ENCODE measurements at regions not wholly inside any gene's neighbourhood (a gene's known extent, or its start where the extent isn't known, plus 50 kb on each side); places are given as distances from the start of the nearest gene placed in this dataset.

DNA sequence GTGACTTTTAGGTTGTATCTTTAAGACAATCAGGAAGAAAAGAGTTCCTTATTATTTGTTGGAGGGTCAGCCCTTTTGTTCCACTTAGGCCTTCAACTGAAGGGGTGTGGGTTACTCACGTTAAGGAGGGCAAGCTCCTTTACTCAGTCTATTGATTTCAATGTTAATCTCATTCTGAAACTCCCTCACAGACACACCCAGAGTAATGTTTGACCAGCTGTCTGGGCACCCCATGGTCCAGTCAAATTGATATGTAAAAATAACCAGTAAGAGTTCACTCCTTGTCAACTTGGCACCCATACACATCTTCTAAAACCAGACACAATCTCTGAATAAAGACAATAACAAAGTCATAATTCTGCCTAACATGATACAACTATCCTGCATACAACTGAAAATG lies 292.9 kb downstream of the KLF5 start:
- POLR2A ChIA-PET, result no interaction called here
- BruUV-seq (replicated peaks), result no TSS peak
- no peak overlapping the region for H3K4me3 ChIP-seq (ENCODE audit: low read depth, low read length, poor library complexity, severe bottlenecking)
- no peaks in the 10 kb centered on the region for H3K9me3 ChIP-seq (ENCODE audit: low read length)
- intact Hi-C loops (cut with micrococcal nuclease; ENCODE audit: unreplicated experiment), result no loop called here
- no peak for DNase-seq (ENCODE audit: low spot score)
- no peaks in the 10 kb centered on the region for H3K4me1 ChIP-seq (ENCODE audit: insufficient read depth, low read length, poor library complexity, severe bottlenecking)
- CTCF ChIA-PET (ENCODE audit: unreplicated experiment), result no interaction called here
- no peak overlapping the region for H2AFZ ChIP-seq (ENCODE audit: low read length)
- no peak overlapping the region for H3K4me2 ChIP-seq (ENCODE audit: low read length)
- no peak overlapping the region for H3K27ac ChIP-seq (ENCODE audit: low read depth, low read length, poor library complexity, severe bottlenecking)
- H4K20me1 ChIP-seq (ENCODE audit: insufficient read depth, low read length), result no peaks in the 10 kb centered on the region
- no peaks in the 10 kb centered on the region for H3K9me2 ChIP-seq (ENCODE audit: insufficient read depth, low read length)
- H3K36me3 ChIP-seq (ENCODE audit: insufficient read depth, low read length), result no peaks in the 10 kb centered on the region
- TF ChIP-seq, protein P1, sequence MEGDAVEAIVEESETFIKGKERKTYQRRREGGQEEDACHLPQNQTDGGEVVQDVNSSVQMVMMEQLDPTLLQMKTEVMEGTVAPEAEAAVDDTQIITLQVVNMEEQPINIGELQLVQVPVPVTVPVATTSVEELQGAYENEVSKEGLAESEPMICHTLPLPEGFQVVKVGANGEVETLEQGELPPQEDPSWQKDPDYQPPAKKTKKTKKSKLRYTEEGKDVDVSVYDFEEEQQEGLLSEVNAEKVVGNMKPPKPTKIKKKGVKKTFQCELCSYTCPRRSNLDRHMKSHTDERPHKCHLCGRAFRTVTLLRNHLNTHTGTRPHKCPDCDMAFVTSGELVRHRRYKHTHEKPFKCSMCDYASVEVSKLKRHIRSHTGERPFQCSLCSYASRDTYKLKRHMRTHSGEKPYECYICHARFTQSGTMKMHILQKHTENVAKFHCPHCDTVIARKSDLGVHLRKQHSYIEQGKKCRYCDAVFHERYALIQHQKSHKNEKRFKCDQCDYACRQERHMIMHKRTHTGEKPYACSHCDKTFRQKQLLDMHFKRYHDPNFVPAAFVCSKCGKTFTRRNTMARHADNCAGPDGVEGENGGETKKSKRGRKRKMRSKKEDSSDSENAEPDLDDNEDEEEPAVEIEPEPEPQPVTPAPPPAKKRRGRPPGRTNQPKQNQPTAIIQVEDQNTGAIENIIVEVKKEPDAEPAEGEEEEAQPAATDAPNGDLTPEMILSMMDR (conservative IDR thresholded peaks at IDR 0.05; ENCODE audit: low read length), result no peak
- TF ChIP-seq EZH2phosphoT487 (IDR thresholded peaks at IDR 0.05; ENCODE audit: borderline replicate concordance, low read depth, low read length), result no peak
- H3K79me2 ChIP-seq (ENCODE audit: insufficient read depth, low read depth, low read length), result no peaks in the 10 kb centered on the region

DNA sequence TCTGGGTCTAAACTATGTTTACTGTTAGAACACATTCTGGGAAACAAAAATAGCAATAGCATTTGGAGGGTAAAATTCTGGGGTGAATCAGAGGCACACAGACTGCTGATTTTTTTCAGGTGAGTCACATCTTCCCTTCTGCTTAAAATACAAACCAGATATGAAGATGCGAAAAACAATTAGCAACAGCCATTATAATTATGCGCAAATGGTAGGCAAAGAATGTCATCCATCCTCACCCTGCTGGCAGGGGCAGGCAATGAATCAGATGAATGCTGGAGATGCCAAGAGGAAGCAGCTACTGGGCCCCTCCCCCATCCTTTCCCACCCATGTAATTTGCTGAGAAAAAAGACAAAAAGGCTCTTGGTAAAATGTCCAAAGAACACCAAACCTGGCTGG lies 282.9 kb downstream of the KLF5 start:
- Histone ChIP-seq H3K4me1 (ENCODE audit: insufficient read depth, low read length, poor library complexity, severe bottlenecking) (no peaks in the 10 kb centered on the region), H3K9me3 (ENCODE audit: low read length) (no peaks in the 10 kb centered on the region), H3K36me3 (ENCODE audit: insufficient read depth, low read length) (no peaks in the 10 kb centered on the region), H3K4me3 (ENCODE audit: low read depth, low read length, poor library complexity, severe bottlenecking) (no peak overlapping the region), H2AFZ (ENCODE audit: low read length) (no peak overlapping the region), H3K9me2 (ENCODE audit: insufficient read depth, low read length) (no peaks in the 10 kb centered on the region), H3K4me2 (ENCODE audit: low read length) (no peak overlapping the region), H3K79me2 (ENCODE audit: insufficient read depth, low read depth, low read length) (no peaks in the 10 kb centered on the region), H4K20me1 (ENCODE audit: insufficient read depth, low read length) (no peaks in the 10 kb centered on the region), H3K27ac (ENCODE audit: low read depth, low read length, poor library complexity, severe bottlenecking) (no peak overlapping the region)
- CTCF ChIA-PET (ENCODE audit: unreplicated experiment), result no interaction called here
- POLR2A ChIA-PET, result no interaction called here
- intact Hi-C loops (cut with micrococcal nuclease; ENCODE audit: unreplicated experiment), result no loop called here
- TF ChIP-seq EZH2phosphoT487 (IDR thresholded peaks at IDR 0.05; ENCODE audit: borderline replicate concordance, low read depth, low read length), result no peak
- TF ChIP-seq, protein P1 (conservative IDR thresholded peaks at IDR 0.05; ENCODE audit: low read length), result no peak
- DNase-seq (ENCODE audit: low spot score), result no peak
- no TSS peak for BruUV-seq (replicated peaks)

DNA sequence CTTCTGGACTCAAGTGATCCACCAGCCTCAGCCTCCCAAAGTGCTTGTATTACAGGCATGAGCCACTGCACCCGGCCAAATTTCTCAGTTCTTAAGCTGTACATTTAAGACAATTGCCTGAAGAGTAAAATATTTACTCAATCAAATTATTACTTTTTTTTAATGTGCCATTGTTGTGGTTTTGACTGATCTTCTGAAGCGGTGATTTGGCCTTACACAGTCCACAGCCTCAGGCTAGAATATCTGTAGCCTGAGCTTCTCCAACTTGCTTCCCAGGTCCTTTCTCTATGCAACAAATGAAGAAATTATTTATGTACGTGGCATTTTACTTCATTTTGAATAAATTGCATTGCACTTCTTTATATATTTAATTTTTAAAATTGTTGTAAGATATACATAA lies 281.3 kb downstream of the KLF5 start:
- ChIA-PET CTCF (ENCODE audit: unreplicated experiment) (no interaction called here), POLR2A (interaction anchor here (0.7 to 1.0 kb wide), 2 partner anchors 200 to 1349 kb away, joined by 3 to 4 read pairs; no protein-coding TSS in a partner anchor)
- DNase-seq (ENCODE audit: low spot score), result no peak
- Histone ChIP-seq H3K4me2 (ENCODE audit: low read length) (no peak overlapping the region), H2AFZ (ENCODE audit: low read length) (no peak overlapping the region), H3K79me2 (ENCODE audit: insufficient read depth, low read depth, low read length) (no peaks in the 10 kb centered on the region), H3K9me2 (ENCODE audit: insufficient read depth, low read length) (no peaks in the 10 kb centered on the region), H3K27ac (ENCODE audit: low read depth, low read length, poor library complexity, severe bottlenecking) (no peak overlapping the region), H3K36me3 (ENCODE audit: insufficient read depth, low read length) (no peaks in the 10 kb centered on the region), H4K20me1 (ENCODE audit: insufficient read depth, low read length) (no peaks in the 10 kb centered on the region), H3K9me3 (ENCODE audit: low read length) (no peaks in the 10 kb centered on the region), H3K4me3 (ENCODE audit: low read depth, low read length, poor library complexity, severe bottlenecking) (no peak overlapping the region), H3K4me1 (ENCODE audit: insufficient read depth, low read length, poor library complexity, severe bottlenecking) (no peaks in the 10 kb centered on the region)
- TF ChIP-seq EZH2phosphoT487 (IDR thresholded peaks at IDR 0.05; ENCODE audit: borderline replicate concordance, low read depth, low read length), result no peak
- intact Hi-C loops (cut with micrococcal nuclease; ENCODE audit: unreplicated experiment), result no loop called here
- BruUV-seq (replicated peaks), result no TSS peak
